HG02938 (cell line): ENCODE measurements at regions not wholly inside any gene's neighbourhood (a gene's known extent, or its start where the extent isn't known, plus 50 kb on each side); places are given as distances from the start of the nearest gene placed in this dataset.
"Not testable (repeated sequence)": the region's sequence is repeated elsewhere in the genome, so short reads cannot be mapped to it uniquely, and the experiment has no call there.

ENCODE experiments used
- ATAC-seq: cut with Tn5 transposase; IDR thresholded peaks from one replicate; pipeline ENCODE4 v1.9.1; 2021; ENCODE audit warnings: mild to moderate bottlenecking, moderate library complexity; ENCODE audit not compliant: unreplicated experiment

- ATAC-seq = no peak
Observed at GRCh38 chrX:27162496-27162895, 300.6 kb downstream of the PPP4R3C start.

GRCh38 chrX:27156921-27157320 lies 306.2 kb downstream of the PPP4R3C start:
- not testable (repeated sequence) for ATAC-seq

- ATAC-seq = no peak
Observed at GRCh38 chrX:27136325-27136724, 326.8 kb downstream of the PPP4R3C start.

GRCh38 chrX:27132862-27133261 lies 330.3 kb downstream of the PPP4R3C start:
- ATAC-seq = no peak

GRCh38 chrX:27087176-27087575 lies 376.0 kb downstream of the PPP4R3C start:
- ATAC-seq = not testable (repeated sequence)

GRCh38 chrX:27086237-27086636 lies 376.9 kb downstream of the PPP4R3C start:
- ATAC-seq = no peak

GRCh38 chrX:27085346-27085745 lies 377.8 kb downstream of the PPP4R3C start:
- no peak for ATAC-seq

GRCh38 chrX:27078371-27078770 lies 384.8 kb downstream of the PPP4R3C start:
- no peak for ATAC-seq

GRCh38 chrX:27057883-27058282 lies 405.3 kb downstream of the PPP4R3C start:
- ATAC-seq = no peak

- ATAC-seq = no peak
Observed at GRCh38 chrX:27039332-27039731, 423.8 kb downstream of the PPP4R3C start.

- ATAC-seq = no peak
Observed at GRCh38 chrX:27008486-27008885, 454.7 kb downstream of the PPP4R3C start.

GRCh38 chrX:26999634-27000033 lies 463.5 kb downstream of the PPP4R3C start:
- ATAC-seq = no peak

GRCh38 chrX:26958261-26958660 lies 504.9 kb downstream of the PPP4R3C start:
- no peak for ATAC-seq

GRCh38 chrX:26954029-26954428 lies 509.1 kb downstream of the PPP4R3C start:
- ATAC-seq = no peak

- no peak for ATAC-seq
Observed at GRCh38 chrX:26952213-26952612, 510.9 kb downstream of the PPP4R3C start.

- no peak for ATAC-seq
Observed at GRCh38 chrX:26927419-26927818, 535.7 kb downstream of the PPP4R3C start.

GRCh38 chrX:26925088-26925487 lies 538.1 kb downstream of the PPP4R3C start:
- ATAC-seq = no peak

- no peak for ATAC-seq
Observed at GRCh38 chrX:26922278-26922677, 540.9 kb downstream of the PPP4R3C start.

GRCh38 chrX:26918631-26919030 lies 544.5 kb downstream of the PPP4R3C start:
- no peak for ATAC-seq

- ATAC-seq = no peak
Observed at GRCh38 chrX:26916991-26917390, 546.1 kb downstream of the PPP4R3C start.

GRCh38 chrX:26915064-26915463 lies 548.1 kb downstream of the PPP4R3C start:
- no peak for ATAC-seq

GRCh38 chrX:26914232-26914631 lies 548.9 kb downstream of the PPP4R3C start:
- ATAC-seq = no peak

GRCh38 chrX:26911785-26912184 lies 551.4 kb downstream of the PPP4R3C start:
- ATAC-seq = not testable (repeated sequence)

GRCh38 chrX:26909728-26910127 lies 553.4 kb downstream of the PPP4R3C start:
- no peak for ATAC-seq
